Parathyroid adenoma (tissue), 2 donors: ENCODE measurements at regions not wholly inside any gene's neighbourhood (a gene's known extent, or its start where the extent isn't known, plus 50 kb on each side); places are given as distances from the start of the nearest gene placed in this dataset.

ENCODE experiments used
- H2AFZ ChIP-seq: fragments of 300-600 bp; sonication (generic); one replicate; pipeline ENCODE4 v1.7.0; 2017; ENCODE audit warnings: antibody characterized with exemption, mild to moderate bottlenecking
- H3K27ac ChIP-seq: fragments of 300-600 bp; sonication (generic); one replicate; pipeline ENCODE4 v1.7.0; 2017
- H3K27me3 ChIP-seq: fragments of 300-600 bp; sonication (generic); one replicate; pipeline ENCODE4 v1.7.0; 2017; ENCODE audit warnings: low read length; ENCODE audit not compliant: control insufficient read depth, insufficient read depth
- H3K36me3 ChIP-seq: fragments of 300-600 bp; sonication (generic); one replicate; pipeline ENCODE4 v1.7.0; 2017; ENCODE audit warnings: low read length; ENCODE audit not compliant: control insufficient read depth, insufficient read depth
- H3K4me1 ChIP-seq: fragments of 300-600 bp; sonication (generic); one replicate; pipeline ENCODE4 v1.7.0; 2017; ENCODE audit warnings: control low read depth
- H3K4me2 ChIP-seq: fragments of 300-600 bp; sonication (generic); one replicate; pipeline ENCODE4 v1.7.0; 2017; ENCODE audit warnings: low read length
- H3K4me3 ChIP-seq: fragments of 300-600 bp; sonication (generic); one replicate; pipeline ENCODE4 v1.7.0; 2017; ENCODE audit warnings: low read depth, low read length
- H3K79me2 ChIP-seq: fragments of 300-600 bp; sonication (generic); one replicate; pipeline ENCODE4 v1.7.0; 2017; ENCODE audit warnings: control low read depth
- H3K9ac ChIP-seq: fragments of 300-600 bp; sonication (generic); one replicate; pipeline ENCODE4 v1.7.0; 2017; ENCODE audit warnings: mild to moderate bottlenecking
- H3K9me3 ChIP-seq: fragments of 300-600 bp; sonication (generic); one replicate; pipeline ENCODE4 v1.7.0; 2017; ENCODE audit warnings: low read length; ENCODE audit not compliant: control insufficient read depth
- CTCF ChIP-seq: fragments of 300-600 bp; sonication (generic); IDR thresholded peaks from one replicate; pipeline ENCODE4 v1.7.0; 2017; ENCODE audit warnings: antibody characterized with exemption, mild to moderate bottlenecking
- donor health status: primary hyperparathyroidism.

GRCh38 chr2:81550277-81550676 is 1245.7 kb upstream of the LRRTM1 start:
- Histone ChIP-seq H3K36me3 (no peaks in the 10 kb centered on the region), H3K27me3 (no peaks in the 10 kb centered on the region), H3K79me2 (no peaks in the 10 kb centered on the region), H2AFZ (no peak overlapping the region), H3K27ac (no peak overlapping the region), H3K4me3 (no peak overlapping the region), H3K9ac (no peak overlapping the region), H3K4me1 (no peaks in the 10 kb centered on the region), H3K9me3 (no peaks in the 10 kb centered on the region), H3K4me2 (no peak overlapping the region)
- TF ChIP-seq CTCF: no peak

- no peak overlapping the region for H3K4me3 ChIP-seq
- no peak for TF ChIP-seq CTCF
These were observed 1245.1 kb upstream of the LRRTM1 start for GRCh38 chr2:81549646-81550045.

GRCh38 chr2:81545626-81546025 is 1241.1 kb upstream of the LRRTM1 start:
- no peak overlapping the region for H3K4me2 ChIP-seq
- no peaks in the 10 kb centered on the region for H3K4me1 ChIP-seq
- H3K9ac ChIP-seq: no peak overlapping the region

More at GRCh38 chr2:81549646-81550045, 1245.1 kb upstream of the LRRTM1 start:
- no peak overlapping the region for H2AFZ ChIP-seq
- no peaks in the 10 kb centered on the region for H3K27me3 ChIP-seq
- no peaks in the 10 kb centered on the region for H3K36me3 ChIP-seq
- H3K79me2 ChIP-seq: no peaks in the 10 kb centered on the region
- H3K27ac ChIP-seq: no peak overlapping the region
- H3K4me1 ChIP-seq: no peaks in the 10 kb centered on the region
- H3K4me2 ChIP-seq: no peak overlapping the region
- H3K9ac ChIP-seq: no peak overlapping the region
- H3K9me3 ChIP-seq: no peaks in the 10 kb centered on the region

DNA sequence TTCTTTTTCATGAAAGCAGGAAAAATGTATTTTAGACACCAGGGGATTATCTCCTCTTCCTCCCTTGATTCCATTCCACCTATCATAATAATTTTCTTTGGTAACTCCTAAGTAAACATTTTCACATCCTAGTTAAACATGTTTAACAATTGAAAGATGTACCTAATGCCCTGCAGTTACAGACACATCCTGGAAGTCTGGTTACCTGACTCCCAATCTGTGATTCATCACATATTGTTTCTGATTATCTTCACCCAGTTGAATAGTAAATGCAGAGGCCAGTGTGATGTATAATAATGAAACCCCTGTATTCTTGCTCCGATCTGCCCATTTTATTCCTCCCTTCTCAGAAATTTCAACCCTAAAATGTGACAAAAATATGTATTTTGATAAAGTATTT is 1237.6 kb upstream of the LRRTM1 start:
- Histone ChIP-seq H3K4me1 (no peaks in the 10 kb centered on the region), H3K27me3 (no peaks in the 10 kb centered on the region), H3K4me3 (no peak overlapping the region), H3K9me3 (no peaks in the 10 kb centered on the region), H3K36me3 (no peaks in the 10 kb centered on the region), H3K79me2 (no peaks in the 10 kb centered on the region), H2AFZ (no peak overlapping the region), H3K9ac (no peak overlapping the region), H3K4me2 (no peak overlapping the region), H3K27ac (no peak overlapping the region)
- TF ChIP-seq CTCF: no peak

More at GRCh38 chr2:81545626-81546025, 1241.1 kb upstream of the LRRTM1 start:
- no peak overlapping the region for H3K27ac ChIP-seq
- no peak overlapping the region for H3K4me3 ChIP-seq
- H3K27me3 ChIP-seq: no peaks in the 10 kb centered on the region
- no peak for TF ChIP-seq CTCF
- H3K36me3 ChIP-seq: no peaks in the 10 kb centered on the region
- H2AFZ ChIP-seq: no peak overlapping the region
- H3K9me3 ChIP-seq: no peaks in the 10 kb centered on the region
- H3K79me2 ChIP-seq: no peaks in the 10 kb centered on the region

- Histone ChIP-seq H3K4me1 (no peaks in the 10 kb centered on the region), H3K27ac (no peak overlapping the region), H3K36me3 (no peaks in the 10 kb centered on the region), H3K4me3 (no peak overlapping the region), H3K4me2 (no peak overlapping the region), H2AFZ (no peak overlapping the region), H3K79me2 (no peaks in the 10 kb centered on the region), H3K9ac (no peak overlapping the region), H3K9me3 (no peaks in the 10 kb centered on the region), H3K27me3 (no peaks in the 10 kb centered on the region)
- no peak for TF ChIP-seq CTCF
These were observed 1225.4 kb upstream of the LRRTM1 start for GRCh38 chr2:81529944-81530343.
